Fibroblast of lung (primary cell): ENCODE measurements at regions not wholly inside any gene's neighbourhood (a gene's known extent, or its start where the extent isn't known, plus 50 kb on each side); places are given as distances from the start of the nearest gene placed in this dataset.

Experiments
- DNase-seq, 2 donors: peaks; one replicate each; pipeline versions ENCODE4 v3.0.0 to v3.0.0-alpha.2; 2010; ENCODE audit warnings: low read depth in 2 of 2
- H2AFZ ChIP-seq: 2 replicates; pipeline ENCODE4 v1.5.1; 2012; ENCODE audit warnings: low read length, control low read depth, inconsistent platforms
- H3K27ac ChIP-seq: 2 replicates; pipeline ENCODE4 v1.5.1; 2011; ENCODE audit warnings: low read length, control low read depth; ENCODE audit not compliant: insufficient read depth
- H3K27me3 ChIP-seq: 2 replicates; pipeline ENCODE4 v1.5.1; 2011; ENCODE audit warnings: mild to moderate bottlenecking, low read length; ENCODE audit not compliant: control insufficient read depth, insufficient read depth
- H3K36me3 ChIP-seq: 2 replicates; pipeline ENCODE4 v1.5.1; 2011; ENCODE audit warnings: low read length; ENCODE audit not compliant: control insufficient read depth, insufficient read depth
- H3K4me1 ChIP-seq: 2 replicates; pipeline ENCODE4 v1.5.1; 2011; ENCODE audit warnings: low read length; ENCODE audit not compliant: control insufficient read depth, insufficient read depth; ENCODE audit errors: extremely low read depth
- H3K4me2 ChIP-seq: 2 replicates; pipeline ENCODE4 v1.5.1; 2011; ENCODE audit warnings: low read length, control low read depth; ENCODE audit not compliant: insufficient read depth; ENCODE audit errors: extremely low read depth
- H3K4me3 ChIP-seq, 4 experiments: fragments of 200-600 bp in 1 of 4; sonication (generic) in 1 of 4; replicated peaks in 1 of 4; 2 replicates each; pipeline ENCODE4 v1.5.1; 2011 to 2016; ENCODE audit warnings: low read length in 4 of 4, low read depth in 3 of 4, mild to moderate bottlenecking in 3 of 4, control low read depth in 2 of 4, inconsistent platforms in 1 of 4, mixed read lengths in 1 of 4; ENCODE audit not compliant: insufficient read depth in 1 of 4; ENCODE audit errors: control extremely low read depth in 1 of 4
- H3K79me2 ChIP-seq: 2 replicates; pipeline ENCODE4 v1.5.1; 2012; ENCODE audit warnings: mild to moderate bottlenecking, low read length, inconsistent platforms; ENCODE audit not compliant: control insufficient read depth, insufficient read depth
- H3K9ac ChIP-seq: 2 replicates; pipeline ENCODE4 v1.5.1; 2011; ENCODE audit warnings: mild to moderate bottlenecking, low read length, control low read depth; ENCODE audit not compliant: insufficient read depth
- H3K9me3 ChIP-seq: 2 replicates; pipeline ENCODE4 v1.5.1; 2012; ENCODE audit warnings: low read depth, low read length; ENCODE audit not compliant: control insufficient read depth, insufficient read depth
- H4K20me1 ChIP-seq: 2 replicates; pipeline ENCODE4 v1.5.1; 2011; ENCODE audit warnings: low read length; ENCODE audit not compliant: control insufficient read depth, insufficient read depth; ENCODE audit errors: extremely low read depth
- CTCF ChIP-seq, 2 donors: IDR thresholded peaks in 1 of 2; conservative IDR thresholded peaks in 1 of 2; 1 replicate in 1 of 2; 2 replicates in 1 of 2; pipeline ENCODE4 v1.5.1; 2011 to 2012; ENCODE audit warnings: low read length in 2 of 2, control low read depth in 1 of 2, inconsistent platforms in 1 of 2, low read depth in 1 of 2, mild to moderate bottlenecking in 1 of 2
- EZH2 ChIP-seq: IDR thresholded peaks from 2 replicates; pipeline ENCODE4 v1.5.1; 2012; ENCODE audit warnings: low read length, control low read depth, mild to moderate bottlenecking; ENCODE audit errors: missing control alignments

DNA sequence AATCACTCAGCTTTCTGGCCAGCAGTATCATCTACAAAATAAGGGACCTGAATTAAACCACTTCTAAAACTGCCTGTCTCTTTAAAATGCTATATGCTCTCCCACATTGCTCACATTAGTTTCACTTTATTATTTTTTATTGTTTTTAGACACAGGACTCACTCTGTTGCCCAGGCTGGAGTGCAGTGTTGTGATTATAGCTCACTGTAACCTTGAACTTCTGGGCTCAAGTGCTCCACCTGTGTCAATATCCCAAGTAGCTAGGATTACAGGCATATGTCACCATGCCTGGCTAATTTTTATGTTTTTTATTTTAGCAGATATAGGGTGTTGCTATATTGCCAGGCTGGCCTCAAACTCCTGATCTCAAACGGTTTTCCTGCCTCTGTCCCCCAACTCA is 591.3 kb upstream of the ZNF804A start:
- DNase-seq: no peak
- no peak for TF ChIP-seq EZH2
- TF ChIP-seq CTCF (conservative IDR thresholded peaks at IDR 0.05 in 1 of 2, IDR thresholded peaks at IDR 0.05 in 1 of 2; ENCODE audit: low read depth in 1 of 2, low read length in 2 of 2): no peak
- H4K20me1 ChIP-seq: no peaks in the 10 kb centered on the region
- no peaks in the 10 kb centered on the region for H3K27me3 ChIP-seq
- H3K4me1 ChIP-seq: no peaks in the 10 kb centered on the region
- H3K27ac ChIP-seq: no peak overlapping the region
- H3K9ac ChIP-seq: no peak overlapping the region
- no peak overlapping the region for H2AFZ ChIP-seq
- H3K9me3 ChIP-seq: no peaks in the 10 kb centered on the region
- no peaks in the 10 kb centered on the region for H3K36me3 ChIP-seq
- H3K79me2 ChIP-seq: no peaks in the 10 kb centered on the region
- H3K4me3 ChIP-seq: no peak overlapping the region
- H3K4me2 ChIP-seq: no peak overlapping the region

- H3K4me2 ChIP-seq: no peak overlapping the region
- no peak overlapping the region for H3K4me3 ChIP-seq
- no peaks in the 10 kb centered on the region for H3K36me3 ChIP-seq
- no peak overlapping the region for H3K9ac ChIP-seq
- no peaks in the 10 kb centered on the region for H3K9me3 ChIP-seq
- H3K27me3 ChIP-seq: no peaks in the 10 kb centered on the region
- no peak overlapping the region for H2AFZ ChIP-seq
- H3K27ac ChIP-seq: no peak overlapping the region
- no peaks in the 10 kb centered on the region for H3K79me2 ChIP-seq
- TF ChIP-seq EZH2 (no peak), CTCF (conservative IDR thresholded peaks at IDR 0.05 in 1 of 2, IDR thresholded peaks at IDR 0.05 in 1 of 2; ENCODE audit: low read depth in 1 of 2, low read length in 2 of 2) (no peak)
- H3K4me1 ChIP-seq: no peaks in the 10 kb centered on the region
- DNase-seq: no peak
- no peaks in the 10 kb centered on the region for H4K20me1 ChIP-seq
Observed at GRCh38 chr2:184026961-184027360, 571.4 kb upstream of the ZNF804A start.

- H3K9ac ChIP-seq: no peak overlapping the region
- TF ChIP-seq EZH2 (no peak), CTCF (conservative IDR thresholded peaks at IDR 0.05 in 1 of 2, IDR thresholded peaks at IDR 0.05 in 1 of 2; ENCODE audit: low read depth in 1 of 2, low read length in 2 of 2) (no peak)
- H3K4me1 ChIP-seq: no peaks in the 10 kb centered on the region
- no peaks in the 10 kb centered on the region for H3K36me3 ChIP-seq
- DNase-seq: no peak
- H4K20me1 ChIP-seq: no peaks in the 10 kb centered on the region
- no peak overlapping the region for H2AFZ ChIP-seq
- no peaks in the 10 kb centered on the region for H3K79me2 ChIP-seq
- no peak overlapping the region for H3K4me2 ChIP-seq
- H3K27me3 ChIP-seq: no peaks in the 10 kb centered on the region
- H3K9me3 ChIP-seq: no peaks in the 10 kb centered on the region
- H3K4me3 ChIP-seq: no peak overlapping the region
- H3K27ac ChIP-seq: no peak overlapping the region
Observed at GRCh38 chr2:184030245-184030644, 568.1 kb upstream of the ZNF804A start.
